Body of pancreas (tissue), 4 donors: ENCODE measurements at regions not wholly inside any gene's neighbourhood (a gene's known extent, or its start where the extent isn't known, plus 50 kb on each side); places are given as distances from the start of the nearest gene placed in this dataset.

Experiments used
- ATAC-seq: fragments of 150-250 bp; one replicate; pipeline ENCODE4 v1.9.1; 2016
- DNase-seq, 4 donors: peaks; one replicate each; pipeline ENCODE4 v3.0.0-alpha.2; 2019
- H3K27ac ChIP-seq, 4 donors: fragments of 200-600 bp; sonication (generic); 1 replicate in 3 of 4; 2 replicates in 1 of 4; pipeline versions ENCODE4 v1.5.1 to v1.6.1; 2016 to 2019; ENCODE audit warnings: mild to moderate bottlenecking in 1 of 4, mixed read lengths in 1 of 4, moderate library complexity in 1 of 4
- H3K27me3 ChIP-seq, 2 donors: fragments of 200-600 bp; sonication (generic); one replicate each; pipeline ENCODE4 v1.6.0; 2016; ENCODE audit warnings: mild to moderate bottlenecking in 1 of 2
- H3K36me3 ChIP-seq, 2 donors: fragments of 200-600 bp; sonication (generic); replicated peaks in 1 of 2; 2 replicates each; pipeline ENCODE4 v1.5.1; 2016; ENCODE audit warnings: low read depth in 2 of 2; ENCODE audit not compliant: insufficient read depth in 1 of 2
- H3K4me1 ChIP-seq: fragments of 200-600 bp; sonication (generic); one replicate; pipeline ENCODE4 v1.6.0; 2016
- H3K4me3 ChIP-seq, 2 donors: fragments of 200-600 bp; sonication (generic); 1 replicate in 1 of 2; 2 replicates in 1 of 2; pipeline ENCODE4 v1.5.1; 2016 to 2019
- H3K9me3 ChIP-seq, 3 donors: fragments of 200-600 bp; sonication (generic); 1 replicate in 2 of 3; 2 replicates in 1 of 3; pipeline ENCODE4 v1.5.1; 2016
- POLR2A ChIP-seq, 3 donors: fragments of 450-650 bp; IDR thresholded peaks; one replicate each; pipeline ENCODE4 v1.6.1; 2016; ENCODE audit warnings: antibody characterized with exemption in 3 of 3, mild to moderate bottlenecking in 2 of 3
- WGBS, 2 donors: methylation state at CpG; one replicate each; pipeline ENCODE4 v1.1.5; 2017; 5-methylcytosine and 5-hydroxymethylcytosine counted together
- intact Hi-C: fragments of 100-400 bp; cut with DNase I; formaldehyde crosslinking; loops from one replicate; pipeline ENCODE4 v1.15.1; 2023
- TF ChIP-seq, protein P1 (sequence below), 7 experiments: fragments of 450-650 bp in 4 of 7; fragments of 200-600 bp in 3 of 7; sonication (generic) in 3 of 7; IDR thresholded peaks; one replicate each; pipeline ENCODE4 v1.5.1; 2016 to 2019; ENCODE audit warnings: antibody characterized with exemption in 7 of 7

DNA sequence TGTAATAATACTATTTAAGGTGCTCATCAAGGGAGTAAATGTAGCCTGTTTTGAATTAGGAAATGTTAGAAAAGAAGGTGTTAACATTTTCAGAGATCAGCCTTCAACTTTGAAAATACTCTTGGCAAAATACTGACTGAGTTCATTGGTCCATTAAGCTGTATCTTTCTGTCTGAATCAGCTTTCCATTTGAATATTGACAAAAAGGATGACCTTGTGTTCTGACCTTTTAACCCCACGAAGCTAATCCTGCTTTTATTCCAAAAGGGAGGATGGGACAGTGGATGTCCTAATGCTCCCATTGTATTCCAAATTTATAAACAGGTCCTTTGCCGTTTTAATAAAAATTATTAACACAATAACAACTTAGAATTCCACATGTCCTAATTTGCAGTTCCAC, 259.7 kb upstream of the NRIP1 start:
- WGBS, 2 donors: 54 to 57% methylated on average over 2 of the region's 2 CpGs
- ATAC-seq: no peak
- Histone ChIP-seq H3K4me3 (no peak overlapping the region), H3K9me3 (no peaks in the 10 kb centered on the region), H3K36me3 (no peaks in the 10 kb centered on the region), H3K4me1 (peaks cover 3% of the 10 kb centered on the region), H3K27me3 (no peaks in the 10 kb centered on the region), H3K27ac (no peak overlapping the region)
- DNase-seq: no peak
- no peak for TF ChIP-seq POLR2A (IDR thresholded peaks at IDR 0.05)
- TF ChIP-seq, protein P1, sequence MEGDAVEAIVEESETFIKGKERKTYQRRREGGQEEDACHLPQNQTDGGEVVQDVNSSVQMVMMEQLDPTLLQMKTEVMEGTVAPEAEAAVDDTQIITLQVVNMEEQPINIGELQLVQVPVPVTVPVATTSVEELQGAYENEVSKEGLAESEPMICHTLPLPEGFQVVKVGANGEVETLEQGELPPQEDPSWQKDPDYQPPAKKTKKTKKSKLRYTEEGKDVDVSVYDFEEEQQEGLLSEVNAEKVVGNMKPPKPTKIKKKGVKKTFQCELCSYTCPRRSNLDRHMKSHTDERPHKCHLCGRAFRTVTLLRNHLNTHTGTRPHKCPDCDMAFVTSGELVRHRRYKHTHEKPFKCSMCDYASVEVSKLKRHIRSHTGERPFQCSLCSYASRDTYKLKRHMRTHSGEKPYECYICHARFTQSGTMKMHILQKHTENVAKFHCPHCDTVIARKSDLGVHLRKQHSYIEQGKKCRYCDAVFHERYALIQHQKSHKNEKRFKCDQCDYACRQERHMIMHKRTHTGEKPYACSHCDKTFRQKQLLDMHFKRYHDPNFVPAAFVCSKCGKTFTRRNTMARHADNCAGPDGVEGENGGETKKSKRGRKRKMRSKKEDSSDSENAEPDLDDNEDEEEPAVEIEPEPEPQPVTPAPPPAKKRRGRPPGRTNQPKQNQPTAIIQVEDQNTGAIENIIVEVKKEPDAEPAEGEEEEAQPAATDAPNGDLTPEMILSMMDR (IDR thresholded peaks at IDR 0.05): no peak
- intact Hi-C loops: no loop called here

DNA sequence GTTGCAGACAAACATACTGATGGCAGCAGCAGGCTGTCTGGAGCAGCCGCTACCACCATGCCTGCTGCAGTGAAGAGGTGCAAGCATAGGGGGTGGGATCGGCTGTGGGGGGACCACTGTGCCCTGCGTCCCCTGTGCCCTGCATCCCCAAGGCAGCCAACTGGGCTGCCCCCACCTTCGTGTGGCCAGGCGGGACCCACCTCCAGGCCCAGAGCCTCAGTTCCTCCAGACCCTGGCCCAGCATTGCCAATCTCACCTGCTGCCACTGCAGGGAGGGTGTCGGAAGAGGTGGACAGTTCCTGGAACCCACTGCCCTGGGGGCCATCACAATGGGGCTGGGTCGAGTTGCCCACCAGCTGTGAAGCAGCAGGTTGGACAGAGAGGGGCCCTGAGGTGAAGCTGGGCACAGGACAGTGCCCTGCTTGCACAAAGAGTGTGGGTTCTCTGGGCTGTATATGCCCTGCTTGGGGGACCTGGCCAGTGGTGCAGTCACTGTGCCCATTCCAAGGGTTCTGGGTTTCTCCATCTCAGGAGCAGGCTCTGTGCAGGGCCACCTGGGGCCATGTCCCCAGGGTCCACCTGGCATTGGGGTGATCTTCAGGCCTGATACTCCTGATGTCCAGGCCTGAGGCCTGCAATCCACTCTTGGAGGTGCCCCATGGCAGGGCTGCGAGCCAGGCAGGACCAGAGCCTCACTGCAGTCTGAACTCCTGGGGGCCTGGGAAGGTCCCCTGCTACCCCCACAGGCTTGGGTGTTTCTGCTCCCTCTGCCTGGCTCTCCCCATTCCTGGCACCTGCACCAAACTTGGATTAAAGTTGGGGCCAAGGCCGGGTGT, 261.4 kb upstream of the NRIP1 start:
- Histone ChIP-seq H3K4me1 (no peaks in the 10 kb centered on the region), H3K27me3 (no peaks in the 10 kb centered on the region), H3K4me3 (no peak overlapping the region), H3K9me3 (no peaks in the 10 kb centered on the region), H3K36me3 (no peaks in the 10 kb centered on the region), H3K27ac (no peak overlapping the region)
- TF ChIP-seq, protein P1 (IDR thresholded peaks at IDR 0.05): no peak
- TF ChIP-seq POLR2A (IDR thresholded peaks at IDR 0.05): no peak
- ATAC-seq: no peak
- no peak for DNase-seq
- intact Hi-C loops: no loop called here
- 88 to 90% methylated on average over 3 to 8 of the region's 9 CpGs for WGBS, 2 donors

DNA sequence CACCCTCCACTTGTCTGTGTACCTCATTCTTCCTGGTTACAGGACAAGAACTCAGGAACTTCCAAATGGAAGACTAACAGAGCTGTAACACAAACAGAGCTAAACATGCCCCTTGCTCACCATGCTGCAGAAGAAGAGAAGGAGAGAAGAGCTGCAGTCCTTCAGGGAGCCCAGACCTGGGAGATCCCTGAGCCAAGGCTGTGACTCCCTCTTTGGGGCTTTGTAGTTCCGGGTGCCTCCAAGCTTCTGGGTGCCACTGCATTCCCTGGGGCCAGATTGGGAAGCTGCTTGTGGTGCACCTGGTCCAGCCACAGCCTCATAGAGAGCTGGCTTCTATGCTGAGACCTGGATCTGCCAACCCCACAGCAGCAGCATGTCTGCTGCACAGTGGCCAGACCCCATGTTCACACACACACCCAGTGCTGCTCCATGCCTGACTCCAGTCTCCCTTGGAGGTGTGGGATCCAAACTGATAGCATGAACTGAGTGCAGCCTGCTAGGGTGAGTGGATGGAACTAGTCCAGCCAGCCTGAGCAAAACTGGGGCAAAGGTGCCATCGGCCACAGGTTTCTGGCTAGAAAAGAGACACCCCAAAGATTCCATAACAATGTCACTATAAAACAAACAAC, 263.0 kb upstream of the NRIP1 start:
- WGBS, 2 donors: 69 to 79% methylated on average over 1 to 2 of the region's 2 CpGs

DNA sequence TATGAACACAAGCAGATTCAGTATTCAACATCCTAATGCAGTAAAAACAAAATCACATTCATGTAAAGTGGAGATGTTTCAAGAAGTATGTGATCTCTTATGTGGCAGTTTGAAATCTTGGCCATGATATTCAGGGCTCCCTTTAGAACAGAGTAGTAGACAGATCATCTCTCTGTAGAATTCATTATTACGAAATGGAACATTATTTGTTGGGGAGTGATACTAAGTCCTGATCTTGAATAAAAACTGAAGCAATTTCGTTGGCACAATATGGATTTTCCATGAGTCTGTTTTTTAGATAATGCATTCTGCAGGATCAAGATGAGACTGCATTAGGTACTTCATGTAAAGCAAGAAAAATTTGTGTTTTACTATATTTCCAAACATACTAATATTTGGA, 264.4 kb upstream of the NRIP1 start:
- DNase-seq: no peak
- H3K27ac ChIP-seq: no peak overlapping the region
- H3K9me3 ChIP-seq: no peaks in the 10 kb centered on the region
- TF ChIP-seq, protein P1 (IDR thresholded peaks at IDR 0.05): no peak
- no peak for TF ChIP-seq POLR2A (IDR thresholded peaks at IDR 0.05)
- no peak for ATAC-seq
- intact Hi-C loops: no loop called here
- H3K36me3 ChIP-seq: no peaks in the 10 kb centered on the region
- no peaks in the 10 kb centered on the region for H3K4me1 ChIP-seq
- 65 to 71% methylated on average over 2 of the region's 2 CpGs for WGBS, 2 donors
- H3K27me3 ChIP-seq: no peaks in the 10 kb centered on the region
- H3K4me3 ChIP-seq: no peak overlapping the region

More for the DNA sequence above, 263.0 kb upstream of the NRIP1 start:
- Histone ChIP-seq H3K27ac (no peak overlapping the region), H3K36me3 (no peaks in the 10 kb centered on the region), H3K4me1 (no peaks in the 10 kb centered on the region), H3K4me3 (no peak overlapping the region), H3K9me3 (no peaks in the 10 kb centered on the region), H3K27me3 (no peaks in the 10 kb centered on the region)
- TF ChIP-seq, protein P1 (IDR thresholded peaks at IDR 0.05): no peak
- no peak for TF ChIP-seq POLR2A (IDR thresholded peaks at IDR 0.05)
- intact Hi-C loops: no loop called here
- ATAC-seq: no peak
- DNase-seq: no peak
